OCI-LY3 (cell line): ENCODE measurements at regions not wholly inside any gene's neighbourhood (a gene's known extent, or its start where the extent isn't known, plus 50 kb on each side); places are given as distances from the start of the nearest gene placed in this dataset.

Source experiments
- EZH2phosphoT487 ChIP-seq: fragments of 200-600 bp; shearing (Covaris generic); IDR thresholded peaks from 2 replicates; pipeline ENCODE4 v1.6.1; 2018; ENCODE audit warnings: antibody characterized with exemption, mixed run types, low read depth
- TF ChIP-seq, protein P1 (sequence below): fragments of 200-600, 300-600 bp; sonication (generic); IDR thresholded peaks from 2 replicates; pipeline ENCODE4 v1.5.1; 2014; ENCODE audit warnings: antibody characterized with exemption, low read length, low read depth

DNA sequence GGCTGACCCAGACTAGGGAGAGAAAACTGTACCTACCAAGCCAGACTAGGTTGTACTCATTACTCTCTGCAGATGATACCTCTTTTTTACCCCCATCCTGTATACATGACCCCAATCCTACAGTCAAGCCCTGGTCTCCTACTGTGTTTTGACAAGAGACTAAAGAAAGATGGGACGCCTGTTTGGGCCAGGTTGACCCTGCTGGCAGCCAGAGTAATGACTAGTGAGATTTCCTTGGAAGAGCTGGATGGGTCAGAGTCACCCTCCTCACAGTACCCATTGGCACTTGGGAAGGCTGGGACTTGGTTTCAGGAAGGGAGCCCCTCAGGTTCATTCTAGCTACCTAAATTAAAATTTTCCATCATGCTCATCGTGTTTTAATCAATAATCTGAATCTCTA, 89.7 kb upstream of the NR4A3 start:
- TF ChIP-seq, protein P1, sequence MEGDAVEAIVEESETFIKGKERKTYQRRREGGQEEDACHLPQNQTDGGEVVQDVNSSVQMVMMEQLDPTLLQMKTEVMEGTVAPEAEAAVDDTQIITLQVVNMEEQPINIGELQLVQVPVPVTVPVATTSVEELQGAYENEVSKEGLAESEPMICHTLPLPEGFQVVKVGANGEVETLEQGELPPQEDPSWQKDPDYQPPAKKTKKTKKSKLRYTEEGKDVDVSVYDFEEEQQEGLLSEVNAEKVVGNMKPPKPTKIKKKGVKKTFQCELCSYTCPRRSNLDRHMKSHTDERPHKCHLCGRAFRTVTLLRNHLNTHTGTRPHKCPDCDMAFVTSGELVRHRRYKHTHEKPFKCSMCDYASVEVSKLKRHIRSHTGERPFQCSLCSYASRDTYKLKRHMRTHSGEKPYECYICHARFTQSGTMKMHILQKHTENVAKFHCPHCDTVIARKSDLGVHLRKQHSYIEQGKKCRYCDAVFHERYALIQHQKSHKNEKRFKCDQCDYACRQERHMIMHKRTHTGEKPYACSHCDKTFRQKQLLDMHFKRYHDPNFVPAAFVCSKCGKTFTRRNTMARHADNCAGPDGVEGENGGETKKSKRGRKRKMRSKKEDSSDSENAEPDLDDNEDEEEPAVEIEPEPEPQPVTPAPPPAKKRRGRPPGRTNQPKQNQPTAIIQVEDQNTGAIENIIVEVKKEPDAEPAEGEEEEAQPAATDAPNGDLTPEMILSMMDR: no peak
- TF ChIP-seq EZH2phosphoT487: no peak
